Lung microvascular endothelial cell (primary cell): ENCODE measurements at regions not wholly inside any gene's neighbourhood (a gene's known extent, or its start where the extent isn't known, plus 50 kb on each side); places are given as distances from the start of the nearest gene placed in this dataset.

Experiments
- DNase-seq, 2 donors: peaks; one replicate each; pipeline versions ENCODE4 v3.0.0 to v3.0.0-alpha.2; 2010; ENCODE audit warnings: low read depth in 2 of 2

- DNase-seq: no peak
Measured at GRCh38 chr7:41244246-41244645, 458.6 kb downstream of the INHBA start.

- DNase-seq: no peak
Measured at GRCh38 chr7:41241641-41242040, 461.2 kb downstream of the INHBA start.

GRCh38 chr7:41239596-41239995, 463.3 kb downstream of the INHBA start:
- no peak for DNase-seq

GRCh38 chr7:41238851-41239331, 464.0 kb downstream of the INHBA start:
- DNase-seq: peak; percentile 9 to 68

- DNase-seq: no peak
Measured at GRCh38 chr7:41237956-41238355, 464.9 kb downstream of the INHBA start.

GRCh38 chr7:41232086-41232485, 470.8 kb downstream of the INHBA start:
- DNase-seq: peak in 1 of 2 donors; percentile 5

GRCh38 chr7:41224063-41224763, 478.7 kb downstream of the INHBA start:
- DNase-seq: peak; percentile 27 to 75

- DNase-seq: peak in 1 of 2 donors; percentile 90
Measured at GRCh38 chr7:41222746-41223145, 480.1 kb downstream of the INHBA start.

- no peak for DNase-seq
Measured at GRCh38 chr7:41220266-41220665, 482.6 kb downstream of the INHBA start.

- DNase-seq: peak in 1 of 2 donors; percentile 90
Measured at GRCh38 chr7:41219276-41219675, 483.6 kb downstream of the INHBA start.

- no peak for DNase-seq
Measured at GRCh38 chr7:41217306-41217705, 485.6 kb downstream of the INHBA start.

- no peak for DNase-seq
Measured at GRCh38 chr7:41207141-41207540, 495.7 kb downstream of the INHBA start.

GRCh38 chr7:41206267-41206666, 496.6 kb downstream of the INHBA start:
- DNase-seq: no peak

- no peak for DNase-seq
Measured at GRCh38 chr7:41205600-41205999, 497.3 kb downstream of the INHBA start.

GRCh38 chr7:41203542-41203941, 499.3 kb downstream of the INHBA start:
- no peak for DNase-seq

- DNase-seq: no peak
Measured at GRCh38 chr7:41201021-41201420, 501.9 kb downstream of the INHBA start.

GRCh38 chr7:41199136-41199535, 503.8 kb downstream of the INHBA start:
- no peak for DNase-seq

- DNase-seq: no peak
Measured at GRCh38 chr7:41198502-41198901, 504.4 kb downstream of the INHBA start.

GRCh38 chr7:41197769-41198168, 505.1 kb downstream of the INHBA start:
- DNase-seq: no peak

GRCh38 chr7:41193738-41194282, 509.1 kb downstream of the INHBA start:
- no peak for DNase-seq

GRCh38 chr7:41190581-41190980, 512.3 kb downstream of the INHBA start:
- DNase-seq: peak in 1 of 2 donors; percentile 28

GRCh38 chr7:41189866-41190265, 513.0 kb downstream of the INHBA start:
- peak; percentile 60 to 98 for DNase-seq
